Keratinocyte (primary cell): ENCODE measurements at regions not wholly inside any gene's neighbourhood (a gene's known extent, or its start where the extent isn't known, plus 50 kb on each side); places are given as distances from the start of the nearest gene placed in this dataset.

ENCODE experiments used
- EZH2 ChIP-seq: IDR thresholded peaks from one replicate; pipeline ENCODE4 v1.6.1; 2012; ENCODE audit warnings: inconsistent platforms, mild to moderate bottlenecking, low read length, moderate library complexity
- TF ChIP-seq, protein P1 (sequence below), 3 experiments: IDR thresholded peaks in 1 of 3; conservative IDR thresholded peaks in 1 of 3; optimal IDR thresholded peaks in 1 of 3; 2 replicates in 2 of 3; 3 replicates in 1 of 3; pipeline versions ENCODE3 to v1.5.1; 2011; ENCODE audit warnings: low read length in 3 of 3, mild to moderate bottlenecking in 3 of 3, moderate library complexity in 2 of 3, control low read depth in 1 of 3, inconsistent platforms in 1 of 3; ENCODE audit not compliant: insufficient read depth in 2 of 3; ENCODE audit errors: extremely low read depth in 1 of 3

DNA sequence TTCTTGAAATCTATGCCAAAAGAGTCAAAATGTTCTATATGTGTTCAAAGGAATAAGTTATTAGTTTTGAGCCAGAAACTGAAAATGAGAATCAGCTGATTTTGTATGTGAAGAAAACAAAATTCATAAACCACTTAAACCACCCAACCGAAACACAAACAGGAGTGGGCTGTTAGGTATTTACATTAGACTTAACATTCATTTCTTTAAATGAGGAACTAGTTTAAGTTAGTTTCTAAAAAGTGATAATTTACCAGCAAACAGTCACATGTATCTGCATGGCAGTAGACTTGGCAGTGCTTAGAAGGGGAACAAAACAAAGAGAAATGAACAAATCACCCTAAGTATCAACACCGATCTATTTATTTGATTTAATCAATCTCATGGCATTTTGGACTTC is 128.0 kb downstream of the GMNC start:
- TF ChIP-seq, protein P1, sequence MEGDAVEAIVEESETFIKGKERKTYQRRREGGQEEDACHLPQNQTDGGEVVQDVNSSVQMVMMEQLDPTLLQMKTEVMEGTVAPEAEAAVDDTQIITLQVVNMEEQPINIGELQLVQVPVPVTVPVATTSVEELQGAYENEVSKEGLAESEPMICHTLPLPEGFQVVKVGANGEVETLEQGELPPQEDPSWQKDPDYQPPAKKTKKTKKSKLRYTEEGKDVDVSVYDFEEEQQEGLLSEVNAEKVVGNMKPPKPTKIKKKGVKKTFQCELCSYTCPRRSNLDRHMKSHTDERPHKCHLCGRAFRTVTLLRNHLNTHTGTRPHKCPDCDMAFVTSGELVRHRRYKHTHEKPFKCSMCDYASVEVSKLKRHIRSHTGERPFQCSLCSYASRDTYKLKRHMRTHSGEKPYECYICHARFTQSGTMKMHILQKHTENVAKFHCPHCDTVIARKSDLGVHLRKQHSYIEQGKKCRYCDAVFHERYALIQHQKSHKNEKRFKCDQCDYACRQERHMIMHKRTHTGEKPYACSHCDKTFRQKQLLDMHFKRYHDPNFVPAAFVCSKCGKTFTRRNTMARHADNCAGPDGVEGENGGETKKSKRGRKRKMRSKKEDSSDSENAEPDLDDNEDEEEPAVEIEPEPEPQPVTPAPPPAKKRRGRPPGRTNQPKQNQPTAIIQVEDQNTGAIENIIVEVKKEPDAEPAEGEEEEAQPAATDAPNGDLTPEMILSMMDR (optimal IDR thresholded peaks at IDR 0.05 in 1 of 3, IDR thresholded peaks at IDR 0.05 in 1 of 3, conservative IDR thresholded peaks at IDR 0.05 in 1 of 3; ENCODE audit: extremely low read depth in 1 of 3, insufficient read depth in 2 of 3, low read length in 3 of 3), result no peak
- no peak for TF ChIP-seq EZH2
